ENCODE measurements at regions not wholly inside any gene's neighbourhood (a gene's known extent, or its start where the extent isn't known, plus 50 kb on each side); places are given as distances from the start of the nearest gene placed in this dataset.
"Not testable (repeated sequence)": the region's sequence is repeated elsewhere in the genome, so short reads cannot be mapped to it uniquely, and the experiment has no call there.

GRCh38 chr12:46617167-46617566, 208.6 kb downstream of the SLC38A4 start:
- DNase-seq: no peak

DNA sequence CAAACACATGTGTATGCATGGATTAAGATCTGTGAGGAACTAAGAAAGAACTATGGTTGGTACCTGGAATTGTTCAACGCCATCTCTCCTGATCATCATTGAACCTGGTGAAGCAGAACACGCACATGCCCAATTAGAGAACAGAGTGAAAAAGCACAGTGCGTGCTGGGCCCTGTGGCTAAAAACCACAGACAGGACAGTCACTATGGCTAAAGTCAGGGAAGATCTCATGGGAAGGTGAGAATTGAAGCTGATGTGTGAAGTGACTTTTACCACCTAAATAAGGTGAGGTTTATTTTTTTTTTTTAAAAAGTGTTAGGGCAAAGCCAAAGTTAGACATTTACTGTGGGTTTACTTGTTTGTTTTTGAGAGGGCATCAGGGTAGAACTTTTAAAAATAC, 215.0 kb downstream of the SLC38A4 start:
- no peak for DNase-seq

DNA sequence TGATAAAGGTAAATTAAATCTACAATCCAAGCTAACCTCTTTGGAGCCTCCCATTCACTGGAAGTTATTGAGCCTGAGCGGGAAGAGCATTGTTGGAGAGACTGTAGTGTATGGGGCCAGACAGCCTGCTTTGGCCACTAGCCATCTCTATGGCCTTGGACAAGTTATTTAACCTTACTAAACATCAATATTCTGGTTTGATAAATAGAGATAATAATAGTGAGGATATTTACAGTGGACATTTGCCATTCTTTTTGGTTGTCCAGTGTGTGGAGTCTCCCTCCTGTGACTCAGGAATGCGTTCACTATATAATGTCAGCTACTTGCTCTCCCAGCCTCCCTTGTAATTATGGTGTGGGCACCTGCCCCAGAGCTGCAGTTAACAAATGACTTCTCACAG, 216.1 kb downstream of the SLC38A4 start:
- no peak for DNase-seq

GRCh38 chr12:46609273-46609623, 216.5 kb downstream of the SLC38A4 start:
- peak; percentile 30 for DNase-seq

- no peak for DNase-seq
Observed at GRCh38 chr12:46608431-46609272, 217.1 kb downstream of the SLC38A4 start.

DNA sequence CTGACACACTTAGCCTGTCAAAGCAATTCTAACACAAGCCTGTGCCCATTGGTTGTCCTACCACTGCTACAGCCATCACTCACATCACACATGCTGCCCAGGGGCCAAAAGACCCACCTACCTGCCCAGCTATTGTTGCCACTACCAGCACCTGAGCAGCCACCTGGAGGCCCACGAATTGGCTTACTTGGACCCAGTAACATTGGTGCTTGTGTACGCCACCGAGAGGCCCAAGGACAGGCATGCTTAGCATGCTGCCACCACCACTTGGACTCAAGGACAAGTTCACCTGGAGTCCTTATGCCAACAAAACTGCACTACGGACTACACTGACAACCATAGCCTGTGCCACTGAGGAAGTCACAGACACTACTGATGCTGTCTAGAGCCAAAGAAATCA, 221.1 kb downstream of the SLC38A4 start:
- DNase-seq: no peak

DNA sequence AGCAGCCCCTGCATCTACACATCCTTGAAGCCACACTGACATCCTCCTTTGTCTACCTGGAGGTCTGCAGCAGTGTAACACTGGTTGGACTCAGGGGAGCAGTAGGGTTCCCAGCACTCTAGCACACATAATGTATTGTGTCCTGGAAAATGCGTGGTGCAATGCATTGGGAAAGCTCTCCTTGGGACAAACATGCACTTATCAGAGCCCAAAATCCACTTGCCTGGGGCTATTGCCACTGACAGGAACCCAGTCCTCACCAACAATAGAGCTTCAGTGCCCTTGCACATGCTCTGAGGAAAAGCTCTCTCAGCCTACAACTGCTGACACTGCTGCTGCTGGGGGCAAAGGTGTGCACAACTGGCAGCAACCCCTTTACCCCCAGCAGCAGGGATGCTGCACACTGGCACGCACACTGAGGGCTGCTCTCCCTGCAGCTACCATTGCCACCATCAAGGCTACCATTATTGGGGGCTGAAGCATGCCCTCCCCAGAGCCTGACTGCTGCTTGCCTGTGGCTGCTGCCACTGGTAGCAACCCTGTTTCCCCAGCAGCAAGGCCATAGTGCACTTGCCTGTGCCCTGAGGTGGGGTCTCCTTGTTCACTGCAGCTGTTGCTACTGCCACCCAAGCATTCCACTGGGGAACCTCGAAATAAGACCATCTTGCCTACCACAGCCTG, 221.9 kb downstream of the SLC38A4 start:
- no peak for DNase-seq

DNA sequence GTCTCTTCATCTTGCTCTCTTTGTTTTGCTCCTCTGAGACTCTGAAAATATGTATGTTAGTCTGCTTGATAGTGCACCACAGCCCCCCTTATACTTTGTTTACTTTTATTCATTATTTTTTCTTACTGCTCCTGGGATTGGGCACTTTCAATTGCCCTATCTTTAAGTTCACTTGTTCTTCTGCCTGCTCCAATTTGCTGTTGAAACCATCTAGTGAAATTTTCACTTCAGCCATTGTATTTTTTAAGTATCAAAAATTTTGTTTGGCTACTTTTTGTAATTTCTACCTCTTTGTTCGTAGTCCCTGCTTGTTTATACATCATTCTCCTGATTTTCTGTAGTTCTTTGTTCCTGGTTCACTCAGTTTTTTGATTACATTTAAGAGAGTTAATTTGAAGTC, 223.3 kb downstream of the SLC38A4 start:
- DNase-seq: no peak

- no peak for DNase-seq
Observed at GRCh38 chr12:46590991-46591703, 218.6 kb upstream of the SLC38A2 start.

DNA sequence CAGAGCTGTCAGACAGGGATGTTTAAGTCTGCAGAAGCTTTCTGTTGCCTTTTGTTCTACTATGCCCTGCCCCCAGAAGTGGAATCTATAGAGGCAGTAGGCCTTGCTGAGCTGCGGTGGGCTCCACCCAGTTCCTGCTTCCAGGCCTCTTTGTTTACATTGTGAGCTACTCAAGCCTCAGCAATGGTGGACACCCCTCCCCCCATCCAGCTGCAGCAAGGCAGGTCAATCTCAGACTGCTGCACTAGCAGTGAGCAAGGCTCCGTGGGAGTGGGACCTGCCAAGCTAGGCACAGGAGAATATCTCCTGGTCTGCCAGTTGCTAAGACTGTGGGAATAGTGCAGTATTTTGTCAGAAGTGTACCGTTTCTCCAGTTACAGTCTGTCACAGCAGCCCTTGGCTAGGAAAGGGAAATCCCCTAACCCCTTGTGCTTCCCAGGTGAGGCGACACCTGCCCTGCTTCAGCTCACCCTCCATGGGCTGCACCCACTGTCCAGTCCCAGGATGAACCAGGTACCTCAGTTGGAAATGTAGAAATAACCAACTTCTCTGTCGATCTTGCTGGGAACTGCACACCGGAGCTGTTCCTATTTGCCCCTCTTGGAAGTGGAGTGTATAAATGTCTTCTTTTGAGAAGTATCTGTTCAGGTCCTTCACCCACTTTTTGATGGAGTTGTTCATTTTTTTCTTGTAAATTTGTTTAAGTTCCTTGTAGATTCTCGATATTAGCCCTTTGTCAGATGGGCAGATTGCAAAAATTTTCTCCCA, 213.5 kb upstream of the SLC38A2 start:
- no peak for DNase-seq

DNA sequence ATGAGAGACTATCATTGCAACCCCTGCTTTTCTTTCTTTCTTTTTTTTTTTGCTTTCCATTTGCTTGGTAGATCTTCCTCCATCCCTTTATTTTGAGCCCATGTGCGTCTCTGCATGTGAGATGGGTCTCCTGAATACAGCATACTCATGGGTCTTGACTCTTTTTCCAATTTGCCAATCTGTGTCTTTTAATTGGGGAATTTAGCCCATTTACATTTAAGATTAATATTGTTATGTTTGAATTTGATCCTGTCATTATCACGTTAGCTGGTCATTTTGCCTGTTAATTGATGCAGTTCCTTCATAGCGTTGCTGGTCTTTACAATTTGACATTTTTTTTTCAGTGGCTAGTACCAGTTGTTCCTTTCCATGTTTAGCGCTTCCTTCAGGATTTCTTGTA, 211.5 kb upstream of the SLC38A2 start:
- DNase-seq: not testable (repeated sequence)

GRCh38 chr12:46581990-46582389, 209.4 kb upstream of the SLC38A2 start:
- not testable (repeated sequence) for DNase-seq

DNA sequence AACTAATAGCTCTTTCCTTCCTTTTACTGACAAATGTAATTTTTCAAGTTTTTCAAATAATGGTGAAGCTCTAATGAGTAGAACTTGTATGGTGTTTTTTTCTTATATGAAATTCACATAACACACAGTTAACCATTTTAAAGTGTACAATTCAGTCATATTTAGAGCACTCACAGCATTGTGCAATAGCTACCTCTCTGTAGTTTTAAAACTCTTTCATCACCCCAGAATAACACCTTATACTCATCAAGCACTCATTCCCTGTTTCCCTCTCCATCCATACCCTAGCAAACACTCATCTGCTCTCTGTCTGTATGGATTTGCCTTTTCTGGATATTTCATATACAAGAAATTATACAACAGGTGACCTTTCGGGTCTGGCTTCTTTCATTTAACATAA, 207.9 kb upstream of the SLC38A2 start:
- no peak for DNase-seq

GRCh38 chr12:46579474-46579873, 206.9 kb upstream of the SLC38A2 start:
- no peak for DNase-seq

DNA sequence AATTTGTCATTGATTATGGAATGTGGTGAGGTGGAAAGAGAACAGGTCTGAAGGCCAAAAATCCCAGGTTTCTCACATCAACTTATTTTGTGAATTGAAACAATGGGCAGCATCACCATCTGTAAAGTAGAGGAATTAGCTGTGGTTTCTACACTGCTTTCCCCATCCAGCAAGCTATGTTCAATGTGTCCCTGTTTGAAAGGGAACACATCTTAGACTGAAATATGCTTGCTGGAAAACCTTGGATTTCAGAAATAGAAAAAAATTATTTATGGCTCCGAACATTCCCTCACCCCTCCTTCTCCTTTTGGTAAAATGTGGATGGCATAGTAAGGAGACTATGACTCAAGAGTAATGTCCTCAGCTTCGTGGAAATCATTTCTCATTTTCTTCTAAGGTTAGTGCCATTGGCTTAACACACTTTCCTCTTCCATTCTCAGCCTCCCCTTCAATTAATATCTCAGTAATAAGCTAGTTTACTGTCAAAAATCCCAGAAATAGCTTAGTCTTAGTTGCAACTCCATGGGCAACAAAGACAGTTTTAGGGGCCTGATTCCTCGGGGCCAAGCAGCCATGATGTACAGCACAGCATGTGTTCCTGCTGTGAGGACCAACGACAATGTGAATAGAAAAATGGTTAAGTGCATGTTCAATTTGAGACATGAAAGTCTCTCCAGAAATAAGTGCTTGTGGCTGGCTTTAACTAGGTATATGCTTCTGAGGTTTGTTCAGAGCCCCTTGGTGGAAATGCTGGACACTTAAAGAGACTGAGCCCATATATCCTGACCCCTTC, 205.8 kb upstream of the SLC38A2 start:
- DNase-seq: no peak

GRCh38 chr12:46577063-46577776, 204.6 kb upstream of the SLC38A2 start:
- no peak for DNase-seq

DNA sequence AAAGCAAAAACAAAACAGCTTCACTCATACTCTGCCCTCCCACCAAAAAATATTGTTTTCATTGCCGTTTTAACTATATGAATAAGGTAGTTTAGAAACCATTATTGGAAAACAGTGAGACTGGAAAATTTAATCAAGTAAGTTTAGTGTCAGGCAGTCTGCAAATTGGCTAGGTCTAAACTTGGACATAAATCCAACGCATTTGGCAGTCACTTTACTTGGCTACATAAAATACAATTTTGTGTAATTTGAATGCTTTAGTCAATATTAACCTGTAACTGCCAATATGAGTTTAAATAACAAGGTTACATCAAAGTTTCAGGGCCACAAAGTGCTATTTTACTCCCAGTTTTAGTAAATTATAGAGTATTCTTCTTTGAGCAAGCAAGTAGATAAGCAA, 202.3 kb upstream of the SLC38A2 start:
- DNase-seq: no peak

DNA sequence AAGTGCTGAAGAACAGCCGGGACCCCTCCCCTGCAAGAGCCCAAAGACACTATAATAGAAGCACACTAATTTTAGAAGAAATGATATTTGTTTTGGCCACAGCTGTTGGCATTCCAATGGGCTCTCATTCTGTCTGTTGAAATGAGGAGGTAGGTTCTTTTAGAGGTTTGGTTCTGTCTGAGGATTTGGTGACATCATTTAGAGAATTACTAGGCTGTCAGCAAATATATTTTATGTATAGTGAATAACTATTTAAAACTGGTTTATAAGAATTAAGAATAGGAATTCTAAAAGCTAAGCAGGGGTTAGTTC, 200.7 kb upstream of the SLC38A2 start:
- no peak for DNase-seq

GRCh38 chr12:46572644-46573346, 200.2 kb upstream of the SLC38A2 start:
- no peak for DNase-seq

DNA sequence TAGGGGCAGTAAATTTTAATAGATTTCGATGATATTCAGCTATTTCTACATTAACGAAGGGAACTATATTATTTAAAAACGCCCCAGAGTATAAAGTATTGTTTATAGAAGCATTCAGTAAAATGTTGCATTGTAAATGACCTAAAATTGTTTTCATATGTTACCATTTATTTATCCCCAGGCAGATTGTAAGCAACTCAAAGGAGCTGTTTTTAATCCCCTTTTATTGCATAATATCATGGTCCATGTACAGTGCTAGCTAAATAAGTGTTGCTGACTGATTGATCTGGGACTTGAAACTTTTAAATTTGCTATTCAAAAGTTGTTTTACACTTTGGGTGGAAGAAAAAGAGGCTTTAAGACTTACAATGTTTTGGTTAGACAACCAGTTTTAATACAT, 199.0 kb upstream of the SLC38A2 start:
- no peak for DNase-seq

GRCh38 chr12:46569826-46570439, 197.4 kb upstream of the SLC38A2 start:
- no peak for DNase-seq

Data from activated CD4-positive, alpha-beta T cell treated with anti-CD3 and anti-CD28 coated beads, Interleukin-10, Interleukin-2, amounts not matched to agents 100 ng/mL and 50 ng/mL, durations not matched to agents 16 hours and 8 hours (primary cell).